Right lobe of liver (tissue), 4 donors: ENCODE measurements at regions not wholly inside any gene's neighbourhood (a gene's known extent, or its start where the extent isn't known, plus 50 kb on each side); places are given as distances from the start of the nearest gene placed in this dataset.

Experiments used
- CTCF ChIP-seq, 4 donors: fragments of 200-600 bp in 3 of 4; fragments of 450-650 bp in 1 of 4; IDR thresholded peaks; one replicate each; pipeline versions ENCODE4 v1.5.1 to v1.8.0; 2016 to 2022; ENCODE audit warnings: antibody characterized with exemption in 4 of 4, mild to moderate bottlenecking in 2 of 4
- POLR2A ChIP-seq: fragments of 450-650 bp; IDR thresholded peaks from one replicate; pipeline ENCODE4 v1.6.1; 2017; ENCODE audit warnings: antibody characterized with exemption, mild to moderate bottlenecking
- donor health status: DM: no; HTN: no; CAD: no.
- donor health status: DM: no; HTN: no; CAD: no.
- donor health status: DM: no; HTN: yes; CAD: no.

- TF ChIP-seq CTCF (IDR thresholded peaks at IDR 0.05) (no peak), POLR2A (no peak)
Measured at GRCh38 chr7:9507290-9507689, 1073.9 kb downstream of the NXPH1 start.
